Fibroblast of skin of abdomen (primary cell): ENCODE measurements at regions not wholly inside any gene's neighbourhood (a gene's known extent, or its start where the extent isn't known, plus 50 kb on each side); places are given as distances from the start of the nearest gene placed in this dataset.
"Not testable (repeated sequence)": the region's sequence is repeated elsewhere in the genome, so short reads cannot be mapped to it uniquely, and the experiment has no call there.

Experiments used
- DNase-seq: peaks from one replicate; pipeline ENCODE4 v3.0.0-alpha.2; 2013

DNA sequence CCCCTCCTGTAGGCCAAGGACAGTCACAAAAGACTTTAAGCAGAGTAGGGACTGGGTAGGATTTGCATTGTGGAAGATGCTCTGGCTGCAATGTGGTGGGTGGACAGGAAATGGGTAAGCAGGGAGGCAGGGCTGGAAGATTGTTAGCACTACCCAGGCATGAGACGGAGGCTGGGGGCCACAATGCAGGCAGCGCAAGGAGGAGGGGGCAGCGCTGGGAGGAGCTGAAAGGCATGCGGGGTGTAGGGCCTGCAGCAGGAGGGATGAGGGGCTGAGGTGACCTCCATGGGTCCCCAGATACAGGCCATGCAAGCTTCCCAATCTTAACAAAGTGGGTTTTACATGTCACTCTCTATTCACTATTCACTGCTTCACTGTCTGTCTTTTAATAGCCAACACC is 213.1 kb downstream of the CXCL12 start:
- no peak for DNase-seq

DNA sequence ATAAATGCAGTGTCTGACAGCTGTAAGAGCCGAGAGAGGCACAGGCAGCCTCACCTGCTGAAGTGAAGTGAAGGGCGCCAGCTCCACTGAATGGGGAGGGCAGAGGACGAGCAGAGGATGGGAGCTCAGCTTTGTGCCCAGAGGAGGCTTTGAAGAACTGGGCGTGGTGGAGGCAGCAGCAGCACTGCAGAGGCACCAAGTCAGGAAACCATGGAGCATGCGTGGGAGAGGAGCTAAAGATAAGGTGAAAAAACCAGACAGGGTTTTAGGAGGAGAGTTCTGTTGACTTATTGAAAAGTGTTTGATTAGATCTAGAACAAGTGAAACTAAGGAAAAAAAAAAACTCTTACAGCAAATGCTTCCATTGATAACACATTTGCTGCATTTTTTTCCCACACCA is 216.4 kb downstream of the CXCL12 start:
- no peak for DNase-seq

DNA sequence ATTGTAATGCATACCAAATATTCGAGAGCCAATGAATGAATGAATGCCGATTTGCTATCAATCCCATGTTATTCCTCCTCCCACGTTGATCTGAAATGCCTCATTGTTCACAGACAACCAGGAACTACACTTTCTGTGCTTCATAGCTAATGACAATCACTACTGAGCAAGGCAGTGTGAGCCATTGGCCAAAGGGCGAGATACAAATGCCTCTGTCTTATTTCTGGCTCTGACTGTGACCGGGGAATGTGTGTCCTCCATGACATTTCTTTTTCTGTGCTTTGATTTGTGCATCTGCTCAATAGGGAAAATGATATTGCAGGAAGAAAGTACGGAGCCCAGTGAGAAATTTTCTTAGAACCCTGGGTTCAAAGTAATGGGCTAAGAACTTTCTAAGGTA is 217.1 kb downstream of the CXCL12 start:
- DNase-seq, result no peak

DNA sequence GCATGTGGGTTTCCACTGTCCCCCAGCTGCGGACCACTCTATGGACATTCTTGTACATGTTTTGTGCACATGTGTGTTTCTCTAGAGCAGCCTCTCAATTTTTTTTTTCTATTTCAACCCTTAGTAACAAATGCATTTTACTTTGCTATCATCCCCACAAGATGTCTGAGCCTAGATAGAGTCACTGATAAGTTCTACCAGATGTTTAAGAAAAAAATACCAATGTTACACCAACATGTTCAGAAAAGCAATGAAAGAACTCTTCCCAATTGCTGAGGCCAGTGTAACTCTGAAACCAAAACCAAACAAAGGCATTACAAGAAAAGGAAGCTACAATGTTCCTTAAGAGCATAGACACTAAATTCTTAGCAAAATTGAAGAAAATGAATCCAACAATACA is 218.5 kb downstream of the CXCL12 start:
- no peak for DNase-seq

DNA sequence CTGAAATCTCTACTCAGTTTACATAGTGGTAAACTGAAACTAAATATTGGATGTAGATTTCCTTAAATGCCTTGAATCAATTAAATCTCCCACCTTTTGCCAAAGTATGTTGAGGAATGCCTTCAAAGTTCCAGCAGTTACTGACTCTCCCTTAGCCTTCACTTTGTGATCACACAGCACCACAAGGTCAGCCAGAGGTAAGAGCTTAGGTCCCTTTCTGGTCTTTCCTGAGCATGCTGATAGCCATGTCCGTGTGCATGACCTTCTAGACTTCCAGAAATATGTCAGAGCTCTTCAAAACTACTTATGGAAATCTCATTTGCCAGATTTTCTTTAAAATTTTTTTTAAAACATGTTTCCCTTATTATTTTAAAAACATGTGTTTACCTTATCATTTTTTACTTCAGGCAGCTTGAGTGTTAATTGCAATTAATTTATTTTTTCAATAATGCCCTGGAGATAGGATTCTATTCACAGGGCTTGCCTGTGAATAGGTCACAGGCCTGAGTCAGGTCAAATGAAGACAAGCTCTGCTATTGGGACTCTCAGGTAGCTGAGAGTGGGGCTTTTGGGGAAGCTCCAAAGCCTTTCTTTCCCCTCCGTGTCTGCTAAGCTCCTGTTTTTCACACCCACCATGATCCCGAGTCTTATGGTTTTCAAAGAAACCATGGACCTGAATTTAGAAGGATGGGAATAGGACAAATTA is 220.5 kb downstream of the CXCL12 start:
- no peak for DNase-seq

DNA sequence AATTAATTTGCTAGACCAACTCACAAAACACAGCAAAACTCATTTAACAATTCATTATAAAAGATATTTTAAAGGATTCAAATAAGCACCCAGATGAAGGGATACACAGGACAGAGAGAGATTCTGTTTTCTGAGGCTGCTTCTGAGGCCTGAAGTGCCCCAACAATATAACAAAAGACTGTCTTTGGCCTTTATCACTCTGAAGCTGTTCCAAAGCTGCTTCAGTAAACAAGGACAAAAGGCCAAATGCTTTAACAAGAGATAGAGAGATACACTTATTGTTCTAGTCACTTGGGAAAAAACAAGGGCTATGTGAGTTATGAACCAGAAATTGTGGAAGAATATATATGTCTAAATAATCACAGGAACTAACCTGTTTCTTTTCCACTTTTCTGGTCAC is 223.7 kb downstream of the CXCL12 start:
- no peak for DNase-seq

DNA sequence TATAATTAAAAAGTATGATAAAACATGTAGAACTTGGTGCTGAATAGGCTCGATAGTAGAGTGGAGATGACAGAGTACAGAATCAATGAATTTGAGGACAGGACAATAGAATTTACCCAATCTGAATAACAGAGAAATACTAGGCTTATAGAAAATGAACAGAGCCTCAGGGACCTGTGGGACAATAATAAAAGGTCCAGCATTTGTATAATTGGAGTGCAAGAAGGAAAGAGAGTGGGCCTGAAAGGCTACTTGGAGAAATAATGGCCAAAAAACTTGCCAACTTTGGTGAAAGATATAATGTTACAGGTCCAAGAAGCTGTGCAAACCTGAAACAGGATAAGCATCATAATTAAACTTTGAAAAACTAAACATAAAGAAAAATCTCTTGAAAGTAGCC is 227.3 kb downstream of the CXCL12 start:
- no peak for DNase-seq

DNA sequence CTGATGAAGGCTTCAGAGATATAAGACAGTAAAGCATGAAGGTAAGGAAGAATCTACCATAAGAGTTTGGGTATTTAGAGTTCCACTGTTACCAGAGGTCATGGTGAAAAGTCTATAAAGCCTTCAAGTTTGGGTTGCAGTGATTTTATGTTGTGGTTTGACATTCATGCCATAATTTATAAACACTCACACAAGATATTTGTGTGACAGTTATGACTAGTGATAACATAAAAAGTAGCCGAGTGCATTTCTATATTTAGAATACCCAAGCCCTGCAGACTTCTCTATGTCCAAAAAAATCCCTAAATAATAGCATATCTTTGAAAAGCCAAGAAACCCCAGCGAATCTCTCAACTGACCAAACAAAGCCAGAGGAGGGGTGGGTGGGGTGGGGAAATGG is 229.9 kb downstream of the CXCL12 start:
- peak; percentile 48 for DNase-seq

DNA sequence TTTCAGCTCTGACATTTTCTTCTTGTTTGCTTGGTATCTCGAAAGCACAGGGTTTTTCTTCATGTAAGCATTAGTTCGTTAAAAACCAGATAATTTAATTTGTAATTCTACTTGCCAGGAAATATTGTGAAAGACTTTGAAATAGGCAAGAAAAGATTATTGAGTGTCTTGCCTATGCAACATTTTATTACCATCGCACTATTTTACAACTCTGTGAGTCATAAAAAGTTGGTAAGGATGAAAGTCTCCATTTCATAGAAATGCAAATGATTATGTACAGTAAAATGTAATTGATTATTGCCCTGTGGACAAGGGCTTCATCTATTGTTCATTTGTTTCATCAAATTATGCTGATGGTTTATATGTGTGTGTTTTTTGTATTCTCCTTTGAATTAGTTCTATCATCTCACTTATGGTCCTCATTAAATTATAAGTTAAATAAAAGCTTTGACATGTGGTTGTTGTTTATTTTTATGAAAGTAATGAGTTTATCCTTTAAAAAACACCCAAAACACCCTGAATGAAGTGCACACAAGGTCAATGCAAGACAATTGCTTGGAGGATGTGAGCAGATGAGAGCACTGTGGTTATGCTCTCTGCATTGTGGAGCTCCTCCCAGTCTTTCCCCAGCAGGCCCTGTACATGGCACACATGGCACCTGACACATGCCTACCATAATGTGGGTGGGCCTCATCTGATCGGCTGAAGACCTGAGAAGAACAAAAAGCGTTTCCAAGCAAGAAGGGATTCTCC is 230.8 kb downstream of the CXCL12 start:
- DNase-seq, result peak; percentile 21

DNA sequence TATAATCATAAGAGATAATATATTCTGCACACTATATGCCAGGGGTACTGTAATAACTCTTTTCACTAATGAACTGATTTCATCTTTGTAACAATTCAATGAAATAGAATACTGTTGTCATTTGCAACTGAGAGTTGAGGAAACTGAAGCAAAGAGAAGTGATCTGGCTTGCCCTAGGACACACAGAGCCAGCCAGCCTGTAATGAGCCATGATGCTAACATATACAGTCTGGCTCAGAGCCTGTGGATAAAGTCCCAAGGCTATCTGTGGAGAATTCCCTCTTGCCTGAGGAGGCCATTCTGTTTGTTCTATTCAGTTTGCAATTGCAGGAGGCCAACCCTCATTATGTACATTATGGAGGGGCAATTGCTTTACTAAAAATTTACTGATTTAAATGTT is 241.3 kb downstream of the CXCL12 start:
- peak; percentile 12 for DNase-seq

DNA sequence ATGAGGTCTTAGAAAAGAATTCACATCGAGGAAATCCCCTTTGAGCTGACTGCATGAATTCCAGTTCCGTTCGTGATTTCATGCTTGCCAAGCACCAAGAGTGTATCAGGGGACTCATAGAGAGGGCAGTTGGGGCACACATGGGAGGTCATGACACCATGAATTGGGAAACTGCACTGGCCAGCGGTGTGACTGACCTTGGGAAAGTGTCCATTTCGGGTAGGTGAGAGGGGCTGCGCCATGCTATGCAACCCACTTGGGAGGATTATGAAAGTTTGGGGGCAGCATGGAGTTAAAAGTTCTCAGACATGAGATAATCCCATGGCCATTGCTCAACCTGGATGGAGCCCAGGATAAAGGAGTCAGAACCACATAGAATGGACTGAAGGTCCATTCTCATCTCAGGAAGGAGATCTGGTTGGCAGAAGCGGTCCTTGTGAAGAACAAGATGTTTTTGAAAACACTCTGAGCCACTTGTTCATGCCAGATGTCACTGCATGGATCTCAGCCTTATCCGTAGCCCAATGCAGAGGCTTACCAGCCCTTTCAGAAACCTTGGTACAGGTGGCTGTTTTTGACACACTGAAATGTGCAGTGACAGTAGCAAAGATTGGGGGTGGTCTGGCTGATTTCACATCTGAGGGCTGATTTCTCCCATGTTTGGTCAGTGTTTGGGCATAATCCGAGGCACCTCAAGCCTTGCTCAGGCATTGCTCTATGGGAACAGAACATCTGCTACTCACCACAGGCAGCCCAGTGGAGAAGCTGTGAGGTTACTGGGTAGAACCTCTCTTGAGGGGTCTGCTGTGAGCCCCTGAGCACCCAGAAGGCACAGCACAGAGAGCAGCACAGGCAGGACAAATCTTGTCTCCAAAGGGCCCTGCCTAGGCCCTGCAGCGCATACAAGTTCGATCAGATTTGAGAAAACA is 252.3 kb downstream of the CXCL12 start:
- DNase-seq, result no peak

DNA sequence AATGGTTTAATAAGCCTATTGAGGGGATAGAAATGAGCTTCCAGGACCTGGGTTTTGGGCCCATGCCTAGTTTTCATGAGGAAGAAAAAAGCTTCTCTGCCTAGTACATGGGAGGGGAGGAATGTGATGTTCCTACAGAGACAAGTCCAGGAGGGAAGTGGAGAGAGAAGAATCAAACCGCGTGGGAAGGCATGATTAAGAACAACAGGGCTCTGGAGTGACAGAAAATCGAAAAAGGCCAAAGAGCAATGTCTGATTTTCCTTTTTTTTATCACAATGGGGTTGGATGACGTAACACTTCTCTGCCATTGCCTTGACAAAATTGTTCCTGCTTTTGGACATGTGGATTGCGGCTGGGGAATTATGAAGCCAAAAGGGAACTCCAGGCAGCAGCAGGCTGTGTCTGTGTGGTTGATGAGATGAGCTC is 258.6 kb downstream of the CXCL12 start:
- no peak for DNase-seq

DNA sequence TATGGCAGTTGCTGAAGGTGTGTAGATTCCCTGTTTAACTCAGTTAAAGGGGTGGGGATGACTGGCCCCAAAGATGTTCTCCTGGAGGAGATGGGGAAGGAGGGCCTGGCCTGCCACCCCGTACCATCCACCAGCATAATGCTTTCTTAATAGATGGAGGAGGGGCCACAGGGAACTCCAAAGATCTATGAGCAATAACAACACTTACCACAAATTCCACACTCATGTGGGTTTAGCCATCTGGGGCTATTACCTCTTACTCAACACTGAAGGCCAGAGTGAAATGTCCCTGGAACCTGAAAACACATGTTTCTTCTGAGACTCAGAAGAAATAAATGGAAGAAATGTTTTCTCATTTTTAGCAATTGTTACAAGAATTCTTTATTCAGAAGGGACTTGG is 259.0 kb downstream of the CXCL12 start:
- peak; percentile 96 for DNase-seq

DNA sequence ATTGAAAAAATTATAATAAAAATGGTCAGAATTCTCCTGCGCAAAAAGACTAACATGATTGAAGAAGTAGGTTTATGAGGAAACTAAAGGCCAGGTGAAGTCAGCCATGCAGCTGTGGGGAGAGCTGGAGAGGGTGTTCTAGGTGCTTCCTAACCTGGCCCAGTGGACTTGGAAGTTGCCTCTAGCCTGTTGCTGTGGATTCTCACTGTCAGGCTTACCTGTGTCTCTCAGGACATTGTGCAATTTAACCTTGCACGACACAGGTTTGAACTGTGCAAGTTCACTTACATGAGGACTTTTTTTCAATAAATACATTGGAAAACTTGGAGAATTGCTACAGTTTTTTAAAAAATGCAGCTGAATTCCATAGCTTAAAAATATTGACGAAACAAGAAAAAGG is 266.4 kb downstream of the CXCL12 start:
- DNase-seq, result no peak

DNA sequence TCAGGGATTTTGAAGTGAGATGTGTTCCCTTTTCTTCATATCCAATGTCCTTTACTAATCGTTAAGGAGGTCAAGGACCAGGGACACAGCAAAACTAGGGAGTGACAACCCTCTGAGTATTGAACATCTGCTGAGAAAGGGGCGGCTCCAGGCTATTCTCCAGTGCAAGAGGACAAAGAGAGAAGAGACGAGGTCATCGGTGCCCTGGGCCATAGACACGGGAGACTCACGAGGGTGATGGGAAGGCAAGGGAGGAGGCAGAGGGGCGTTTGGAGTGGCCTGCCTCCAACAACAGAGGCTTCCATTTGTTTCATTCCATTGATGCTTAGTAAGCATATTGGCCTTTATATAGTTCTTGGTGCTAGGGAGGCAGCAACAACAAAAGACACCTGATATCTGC is 268.4 kb downstream of the CXCL12 start:
- DNase-seq, result no peak

DNA sequence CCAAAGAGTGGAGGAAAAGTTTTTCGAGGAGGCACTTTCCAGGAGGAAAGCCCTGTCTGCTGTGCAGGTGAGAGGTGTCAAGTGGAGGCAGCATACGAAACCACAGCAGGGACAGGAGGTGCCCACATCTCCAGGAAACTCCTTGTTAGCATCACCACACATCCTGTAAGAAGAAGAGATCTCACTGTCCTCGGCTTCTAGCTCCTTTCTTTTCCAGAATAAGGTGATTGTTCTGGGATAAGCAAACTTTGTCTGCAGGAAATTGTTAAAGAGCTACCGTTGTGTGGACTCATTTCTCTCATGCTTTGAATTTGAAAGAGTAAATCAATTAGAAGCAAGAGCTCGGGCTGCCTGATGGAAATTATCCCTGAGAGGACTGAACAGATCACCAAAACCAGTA is 269.4 kb downstream of the CXCL12 start:
- DNase-seq, result no peak

DNA sequence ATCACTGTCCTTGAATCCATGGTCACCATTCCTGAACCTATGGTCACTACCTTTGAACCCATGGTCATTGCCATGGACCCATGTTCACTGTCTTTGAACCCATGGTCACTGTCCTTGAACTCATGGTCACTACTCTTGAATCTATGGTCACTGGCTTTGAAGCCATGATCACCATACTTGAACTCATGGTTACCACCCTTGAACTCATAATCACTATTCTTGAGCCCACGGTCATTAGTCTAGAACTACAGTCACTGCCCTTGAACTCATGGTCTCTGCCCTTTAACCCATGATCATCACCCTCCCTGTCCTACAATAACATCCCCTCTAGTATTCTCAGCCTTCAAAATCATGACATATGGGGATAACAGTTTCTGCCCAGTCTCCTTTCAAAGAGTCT is 270.5 kb downstream of the CXCL12 start:
- no peak for DNase-seq

DNA sequence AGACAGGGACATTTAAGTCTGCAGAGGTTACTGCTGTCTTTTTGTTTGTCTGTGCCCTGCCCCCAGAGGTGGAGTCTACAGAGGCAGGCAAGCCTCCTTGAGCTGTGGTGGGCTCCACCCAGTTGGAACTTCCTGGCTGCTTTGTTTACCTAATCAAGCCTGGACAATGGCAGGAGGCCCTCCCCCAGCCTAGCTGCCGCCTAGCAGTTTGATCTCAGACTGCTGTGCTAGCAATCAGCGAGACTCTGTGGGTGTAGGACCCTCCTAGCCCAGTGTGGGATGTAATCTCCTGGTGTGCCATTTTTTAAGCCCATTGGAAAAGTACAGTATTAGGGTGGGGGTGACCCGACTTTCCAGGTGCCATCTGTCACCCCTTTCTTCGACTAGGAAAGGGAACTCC is 272.6 kb downstream of the CXCL12 start:
- not testable (repeated sequence) for DNase-seq

DNA sequence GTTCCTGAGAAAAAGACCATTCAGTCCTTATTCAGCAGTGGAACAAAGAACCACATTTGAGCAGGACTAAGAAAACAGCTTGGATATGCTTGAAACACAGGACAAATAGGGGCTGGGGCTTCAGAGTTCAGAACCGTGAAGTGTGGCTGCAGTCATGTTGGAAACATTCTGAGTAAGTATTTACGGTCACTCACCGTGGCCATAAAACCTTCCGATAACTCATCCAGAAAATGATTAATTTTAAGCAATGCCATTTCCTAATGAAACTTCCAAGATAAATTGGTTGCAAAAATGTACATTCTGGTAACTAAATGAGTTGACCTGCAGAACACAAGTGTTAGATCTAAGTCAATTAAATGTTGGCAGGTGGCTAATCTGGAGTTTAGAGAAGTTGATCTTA is 279.2 kb downstream of the CXCL12 start:
- DNase-seq, result peak; percentile 51

DNA sequence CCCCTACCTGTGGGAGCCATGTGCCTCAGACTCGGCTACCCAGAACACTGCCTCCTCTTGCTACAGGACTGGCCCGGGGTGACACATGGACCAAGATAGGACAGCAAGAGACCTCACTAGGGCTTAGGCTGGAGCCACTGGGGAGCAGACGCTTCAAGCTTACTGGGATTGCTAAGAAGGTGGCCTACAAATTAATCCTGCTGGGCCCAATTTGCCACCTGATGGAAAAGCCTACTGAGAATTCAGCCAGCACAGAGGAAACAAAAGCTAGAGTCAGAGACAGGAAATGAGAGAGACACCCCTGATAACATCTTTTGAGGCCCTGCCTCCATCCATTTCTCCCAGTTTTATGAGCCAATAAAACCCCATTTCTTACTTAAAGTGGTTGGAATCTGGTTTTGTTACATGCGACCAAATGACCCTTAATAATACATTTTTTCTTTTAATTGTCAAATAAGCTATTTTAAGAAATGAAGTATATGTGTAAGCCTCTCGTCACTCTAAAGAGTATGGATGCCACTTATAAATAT is 282.1 kb downstream of the CXCL12 start:
- DNase-seq, result no peak

DNA sequence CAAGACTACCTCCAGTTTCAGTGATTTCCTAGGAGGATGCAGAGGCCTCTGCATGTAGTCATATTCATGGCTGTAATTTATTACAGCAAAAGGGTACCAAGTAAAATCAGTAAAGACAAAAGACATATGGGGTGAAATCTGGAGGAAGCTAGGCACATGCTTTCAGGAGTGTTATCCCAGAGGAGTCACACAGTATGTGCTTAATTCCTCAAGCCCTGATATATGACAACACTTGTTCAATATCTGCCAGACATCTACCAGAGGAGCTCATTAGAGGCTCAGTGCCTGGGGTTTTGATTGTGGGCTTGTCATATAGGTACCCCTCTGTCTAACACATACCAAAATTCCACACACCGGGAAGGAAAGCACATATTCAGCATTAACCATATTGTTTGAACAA is 283.8 kb downstream of the CXCL12 start:
- no peak for DNase-seq

DNA sequence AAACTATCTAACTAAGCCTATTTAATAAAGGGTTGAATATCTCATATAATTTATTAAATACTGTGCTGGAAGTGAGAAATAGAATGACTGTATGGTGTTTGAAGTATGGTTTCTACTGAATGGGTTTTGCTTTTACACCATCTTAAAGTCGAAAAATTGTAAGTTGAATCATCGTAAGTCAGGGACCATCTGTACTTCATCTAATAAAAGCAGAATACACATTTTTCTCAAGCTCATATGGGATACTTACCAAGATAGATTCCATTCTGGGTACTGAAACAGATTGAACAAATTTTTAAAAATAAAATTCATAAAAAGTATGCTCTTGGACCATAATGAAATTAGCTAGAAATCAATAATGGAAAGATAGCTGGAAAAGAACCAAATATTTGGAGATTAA is 285.4 kb downstream of the CXCL12 start:
- DNase-seq, result no peak

DNA sequence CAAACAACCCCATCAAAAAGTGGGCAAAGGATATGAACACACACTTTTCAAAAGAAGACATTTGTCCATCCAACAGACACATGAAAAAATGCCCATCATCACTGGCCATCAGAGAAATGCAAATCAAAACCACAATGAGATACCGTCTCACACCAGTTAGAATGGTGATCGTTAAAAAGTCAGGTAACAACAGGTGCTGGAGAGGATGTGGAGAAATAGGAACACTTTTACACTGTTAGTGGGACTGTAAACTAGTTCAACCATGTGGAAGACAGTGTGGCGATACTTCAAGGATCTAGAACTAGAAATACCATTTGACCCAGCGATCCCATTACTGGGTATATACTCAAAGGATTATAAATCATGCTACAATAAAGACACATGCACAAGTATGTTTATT is 288.7 kb downstream of the CXCL12 start:
- not testable (repeated sequence) for DNase-seq
